GM12873 (cell line): ENCODE measurements at regions not wholly inside any gene's neighbourhood (a gene's known extent, or its start where the extent isn't known, plus 50 kb on each side); places are given as distances from the start of the nearest gene placed in this dataset.

Experiments used
- TF ChIP-seq, protein P1 (sequence below): IDR thresholded peaks from 2 replicates; pipeline ENCODE4 v1.5.1; 2012; ENCODE audit warnings: low read depth, mild to moderate bottlenecking, moderate library complexity, low read length, control low read depth; ENCODE audit not compliant: insufficient read depth; ENCODE audit errors: missing control alignments

GRCh38 chr12:90575995-90576394 lies 379.0 kb downstream of the CCER1 start:
- TF ChIP-seq, protein P1, sequence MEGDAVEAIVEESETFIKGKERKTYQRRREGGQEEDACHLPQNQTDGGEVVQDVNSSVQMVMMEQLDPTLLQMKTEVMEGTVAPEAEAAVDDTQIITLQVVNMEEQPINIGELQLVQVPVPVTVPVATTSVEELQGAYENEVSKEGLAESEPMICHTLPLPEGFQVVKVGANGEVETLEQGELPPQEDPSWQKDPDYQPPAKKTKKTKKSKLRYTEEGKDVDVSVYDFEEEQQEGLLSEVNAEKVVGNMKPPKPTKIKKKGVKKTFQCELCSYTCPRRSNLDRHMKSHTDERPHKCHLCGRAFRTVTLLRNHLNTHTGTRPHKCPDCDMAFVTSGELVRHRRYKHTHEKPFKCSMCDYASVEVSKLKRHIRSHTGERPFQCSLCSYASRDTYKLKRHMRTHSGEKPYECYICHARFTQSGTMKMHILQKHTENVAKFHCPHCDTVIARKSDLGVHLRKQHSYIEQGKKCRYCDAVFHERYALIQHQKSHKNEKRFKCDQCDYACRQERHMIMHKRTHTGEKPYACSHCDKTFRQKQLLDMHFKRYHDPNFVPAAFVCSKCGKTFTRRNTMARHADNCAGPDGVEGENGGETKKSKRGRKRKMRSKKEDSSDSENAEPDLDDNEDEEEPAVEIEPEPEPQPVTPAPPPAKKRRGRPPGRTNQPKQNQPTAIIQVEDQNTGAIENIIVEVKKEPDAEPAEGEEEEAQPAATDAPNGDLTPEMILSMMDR, result no peak

DNA sequence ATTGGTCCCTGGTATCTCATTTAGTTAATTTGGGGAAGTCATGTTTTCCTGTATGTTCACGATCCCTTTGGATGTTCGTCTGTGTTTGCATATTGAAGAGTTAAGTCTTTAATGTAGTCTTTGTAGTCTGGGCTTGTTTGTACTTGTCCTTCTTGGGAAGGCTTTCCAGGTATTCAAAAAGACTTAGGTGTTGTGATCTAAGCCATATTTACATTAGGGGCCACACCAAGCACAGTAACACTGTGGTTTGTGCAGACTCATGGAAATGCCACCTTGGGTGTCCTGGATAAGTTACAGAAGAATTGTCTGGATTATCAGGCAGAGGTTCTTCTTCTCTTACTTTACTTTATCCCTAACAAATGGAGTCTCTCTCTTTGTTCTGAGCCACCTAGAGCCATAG lies 380.3 kb downstream of the CCER1 start:
- TF ChIP-seq, protein P1, result no peak

GRCh38 chr12:90572778-90573177 lies 382.2 kb downstream of the CCER1 start:
- TF ChIP-seq, protein P1, result no peak

DNA sequence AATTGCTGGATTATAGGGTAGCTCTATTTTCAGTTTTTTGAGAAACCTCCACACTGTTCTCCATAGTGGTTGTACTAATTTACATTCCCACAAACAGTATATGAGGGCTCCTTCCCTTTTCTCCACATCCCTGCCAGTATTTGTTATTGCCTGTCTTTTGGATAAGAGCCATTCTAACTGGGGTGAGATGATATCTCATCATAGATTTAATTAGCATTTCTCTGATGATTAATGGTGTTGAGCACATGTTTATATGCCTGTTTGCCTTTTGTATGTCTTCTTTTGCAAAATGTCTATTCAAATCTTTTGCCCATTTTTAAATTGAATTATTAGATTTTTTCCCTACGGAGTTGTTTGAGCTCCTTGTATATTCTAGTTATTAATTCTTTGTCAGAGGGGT lies 385.3 kb downstream of the CCER1 start:
- TF ChIP-seq, protein P1, result no peak

DNA sequence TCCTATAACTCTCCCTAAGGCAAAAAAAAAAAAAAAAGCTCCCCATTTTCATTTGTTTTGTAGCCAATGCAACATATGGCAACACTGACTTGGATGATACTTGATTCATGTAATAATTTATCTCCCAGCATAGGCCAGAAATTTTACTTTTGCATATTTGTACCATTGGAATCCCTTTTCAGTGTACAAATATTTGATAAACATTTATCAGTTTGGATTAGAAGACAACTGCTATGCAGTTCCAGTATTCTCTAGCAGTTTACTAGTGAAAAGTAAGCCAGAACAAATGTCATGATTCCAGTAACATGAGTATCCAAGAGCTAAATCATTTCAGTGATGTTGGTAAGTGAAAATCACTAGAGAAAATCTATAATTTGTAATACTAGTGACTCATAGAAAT lies 392.3 kb downstream of the CCER1 start:
- TF ChIP-seq, protein P1, result no peak

- TF ChIP-seq, protein P1, result no peak
Observed at GRCh38 chr12:90548595-90548994, 406.4 kb downstream of the CCER1 start.

DNA sequence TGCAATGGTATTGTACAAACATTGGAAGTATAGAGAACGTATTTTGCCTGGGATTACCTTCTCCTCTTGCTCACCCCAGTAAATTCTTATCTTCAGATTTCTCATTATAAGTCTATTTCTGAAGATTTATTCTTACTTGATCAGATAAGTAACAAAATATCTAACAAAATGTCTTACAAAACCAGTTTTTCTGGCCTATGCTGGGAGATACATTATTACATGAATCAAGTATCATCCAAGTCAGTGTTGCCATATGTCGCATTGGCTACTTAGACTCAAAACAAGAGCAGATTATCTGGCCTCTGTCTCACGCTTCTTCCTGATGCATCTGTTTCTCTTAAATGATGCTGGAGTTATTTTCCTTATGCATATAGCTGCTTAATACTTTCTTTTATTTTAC lies 408.5 kb downstream of the CCER1 start:
- TF ChIP-seq, protein P1, result no peak
